Activated T-helper 2 cell treated with anti-CD3 and anti-CD28 coated beads, Interferon-gamma antibody, Interleukin-2, Interleukin-4, amounts not matched to agents 10 μg/mL and 5 μg/mL and 100 μg/mL, durations not matched to agents 14 hours and 24 hours and 36 hours (primary cell): ENCODE measurements at regions not wholly inside any gene's neighbourhood (a gene's known extent, or its start where the extent isn't known, plus 50 kb on each side); places are given as distances from the start of the nearest gene placed in this dataset.

Experiments used
- DNase-seq: peaks from one replicate; pipeline ENCODE4 v3.0.0; 2021; ENCODE audit warnings: low spot score
- H3K27ac Mint-ChIP-seq: one replicate; pipeline ENCODE4 v1.8.0; 2021; ENCODE audit warnings: mixed read lengths
- H3K27me3 Mint-ChIP-seq: one replicate; pipeline ENCODE4 v1.8.0; 2021; ENCODE audit warnings: low read depth, mixed read lengths
- H3K36me3 Mint-ChIP-seq: one replicate; pipeline ENCODE4 v1.8.0; 2021; ENCODE audit warnings: low read depth, mixed read lengths
- H3K4me1 Mint-ChIP-seq: one replicate; pipeline ENCODE4 v1.8.0; 2021; ENCODE audit warnings: low read depth, mixed read lengths
- H3K4me3 Mint-ChIP-seq: one replicate; pipeline ENCODE4 v1.8.0; 2021; ENCODE audit warnings: low read depth, mild to moderate bottlenecking, moderate library complexity, mixed read lengths
- H3K9me3 Mint-ChIP-seq: one replicate; pipeline ENCODE4 v1.8.0; 2021; ENCODE audit warnings: mixed read lengths
- intact Hi-C: fragments of 100-400 bp; cut with micrococcal nuclease; formaldehyde crosslinking; loops from one replicate; pipeline ENCODE4 v1.15.1; 2023

DNA sequence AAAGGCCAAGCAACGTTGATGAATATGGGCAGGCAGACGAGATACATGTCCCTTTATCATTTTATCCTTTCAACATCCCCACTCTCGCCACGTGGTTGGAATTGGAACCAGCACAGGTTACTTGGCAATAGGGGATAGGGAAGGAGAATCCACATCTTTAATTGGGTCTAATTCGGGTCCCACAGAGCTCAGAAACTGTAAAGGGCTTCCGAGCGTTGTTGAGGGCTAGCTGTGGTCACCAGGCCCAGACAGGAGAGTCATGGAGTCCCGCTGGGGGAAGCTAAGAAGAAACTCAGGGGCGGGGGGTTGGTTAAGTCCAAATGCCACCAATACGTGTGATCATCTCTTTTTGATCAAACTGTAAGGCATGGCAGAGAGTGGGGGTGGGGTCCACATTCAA lies 271.3 kb upstream of the ZFHX3 start:
- H3K4me1 Mint-ChIP-seq, result no peaks in the 10 kb centered on the region
- H3K27ac Mint-ChIP-seq, result no peak overlapping the region
- no peaks in the 10 kb centered on the region for H3K27me3 Mint-ChIP-seq
- H3K4me3 Mint-ChIP-seq, result no peak overlapping the region
- DNase-seq, result no peak
- no peaks in the 10 kb centered on the region for H3K36me3 Mint-ChIP-seq
- intact Hi-C loops, result no loop called here
- peaks cover under 1% of the 10 kb centered on the region for H3K9me3 Mint-ChIP-seq

- intact Hi-C loops, result no loop called here
- no peak overlapping the region for H3K4me3 Mint-ChIP-seq
- H3K36me3 Mint-ChIP-seq, result no peaks in the 10 kb centered on the region
- H3K4me1 Mint-ChIP-seq, result no peaks in the 10 kb centered on the region
- H3K27me3 Mint-ChIP-seq, result no peaks in the 10 kb centered on the region
- no peak for DNase-seq
- H3K27ac Mint-ChIP-seq, result no peak overlapping the region
- H3K9me3 Mint-ChIP-seq, result no peaks in the 10 kb centered on the region
These were observed 269.5 kb upstream of the ZFHX3 start for GRCh38 chr16:73317321-73317857.

GRCh38 chr16:73315645-73316044 lies 267.7 kb upstream of the ZFHX3 start:
- intact Hi-C loops, result no loop called here
- Mint-ChIP-seq H3K36me3 (no peaks in the 10 kb centered on the region), H3K27ac (no peak overlapping the region)

GRCh38 chr16:73313950-73314349 lies 266.0 kb upstream of the ZFHX3 start:
- Mint-ChIP-seq H3K4me1 (no peaks in the 10 kb centered on the region), H3K36me3 (no peaks in the 10 kb centered on the region), H3K27me3 (no peaks in the 10 kb centered on the region), H3K27ac (no peak overlapping the region), H3K4me3 (no peak overlapping the region), H3K9me3 (peaks cover 6% of the 10 kb centered on the region)
- intact Hi-C loops, result no loop called here
- DNase-seq, result no peak

More at GRCh38 chr16:73315645-73316044, 267.7 kb upstream of the ZFHX3 start:
- H3K4me3 Mint-ChIP-seq, result no peak overlapping the region
- H3K27me3 Mint-ChIP-seq, result no peaks in the 10 kb centered on the region
- DNase-seq, result no peak
- no peaks in the 10 kb centered on the region for H3K4me1 Mint-ChIP-seq
- H3K9me3 Mint-ChIP-seq, result peaks cover 6% of the 10 kb centered on the region

DNA sequence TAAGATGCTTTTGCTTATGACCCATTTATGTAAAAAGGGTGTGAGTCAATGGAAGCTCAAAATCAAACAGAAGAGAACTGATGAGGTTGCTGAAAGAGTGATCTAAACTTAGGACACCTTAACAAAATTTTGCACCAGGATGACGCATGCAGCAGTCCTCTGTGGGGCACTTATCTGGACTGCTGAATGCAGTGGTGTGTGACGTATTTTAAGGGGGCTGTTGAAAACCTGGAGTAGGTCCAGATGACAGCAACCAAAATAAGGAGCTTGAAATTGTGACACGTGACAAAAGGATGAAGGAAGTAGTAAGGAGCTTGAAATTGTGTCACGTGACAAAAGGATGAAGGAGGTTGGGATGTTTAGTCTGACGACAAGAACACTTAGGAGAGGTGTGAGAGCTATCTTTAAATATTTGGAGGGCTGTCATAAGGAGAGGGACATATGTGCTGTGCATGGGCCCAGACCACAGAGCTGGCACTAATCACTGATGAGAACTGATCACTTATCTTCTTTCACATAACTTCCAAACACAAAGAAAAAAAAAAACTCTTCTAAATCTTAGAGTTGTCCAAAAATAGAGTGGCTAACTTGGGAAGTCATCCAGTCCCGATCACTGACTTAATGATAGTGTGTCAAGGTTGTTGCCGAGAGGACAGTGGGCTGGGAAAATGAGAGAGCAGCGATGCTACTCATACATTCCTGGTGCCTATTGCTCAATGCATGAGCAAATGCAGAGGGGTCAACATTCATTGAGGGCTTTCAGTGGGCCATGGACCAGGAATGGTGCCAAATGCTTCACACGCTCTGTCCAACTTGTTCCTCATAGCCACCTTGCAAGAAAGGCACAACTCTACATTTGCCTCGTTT lies 264.2 kb upstream of the ZFHX3 start:
- intact Hi-C loops, result no loop called here
- H3K27me3 Mint-ChIP-seq, result no peaks in the 10 kb centered on the region
- H3K4me1 Mint-ChIP-seq, result no peaks in the 10 kb centered on the region
- peaks cover 6% of the 10 kb centered on the region for H3K9me3 Mint-ChIP-seq
- no peak overlapping the region for H3K4me3 Mint-ChIP-seq
- DNase-seq, result no peak
- H3K36me3 Mint-ChIP-seq, result no peaks in the 10 kb centered on the region
- no peak overlapping the region for H3K27ac Mint-ChIP-seq

DNA sequence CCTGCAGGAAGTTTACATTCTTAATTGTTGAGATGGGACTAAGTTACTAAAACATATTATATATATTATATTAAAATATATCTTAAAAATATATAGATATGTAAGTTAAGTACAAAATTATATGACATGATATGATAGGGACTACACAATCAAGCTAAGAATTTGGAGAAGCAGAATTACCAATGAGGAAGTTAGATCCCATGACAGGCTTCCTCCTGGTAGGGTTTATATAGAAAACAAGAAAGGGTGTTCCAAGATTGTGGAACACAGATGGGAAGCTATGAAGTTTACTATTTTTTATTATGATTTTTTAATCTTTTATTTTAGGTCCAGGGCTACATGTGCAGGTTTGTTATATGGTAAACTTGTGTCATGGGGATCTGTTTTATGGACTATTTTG lies 260.8 kb upstream of the ZFHX3 start:
- Mint-ChIP-seq H3K4me3 (no peak overlapping the region), H3K27ac (no peak overlapping the region), H3K4me1 (no peaks in the 10 kb centered on the region), H3K36me3 (no peaks in the 10 kb centered on the region), H3K27me3 (no peaks in the 10 kb centered on the region), H3K9me3 (peaks cover 6% of the 10 kb centered on the region)
- DNase-seq, result no peak
- intact Hi-C loops, result no loop called here

DNA sequence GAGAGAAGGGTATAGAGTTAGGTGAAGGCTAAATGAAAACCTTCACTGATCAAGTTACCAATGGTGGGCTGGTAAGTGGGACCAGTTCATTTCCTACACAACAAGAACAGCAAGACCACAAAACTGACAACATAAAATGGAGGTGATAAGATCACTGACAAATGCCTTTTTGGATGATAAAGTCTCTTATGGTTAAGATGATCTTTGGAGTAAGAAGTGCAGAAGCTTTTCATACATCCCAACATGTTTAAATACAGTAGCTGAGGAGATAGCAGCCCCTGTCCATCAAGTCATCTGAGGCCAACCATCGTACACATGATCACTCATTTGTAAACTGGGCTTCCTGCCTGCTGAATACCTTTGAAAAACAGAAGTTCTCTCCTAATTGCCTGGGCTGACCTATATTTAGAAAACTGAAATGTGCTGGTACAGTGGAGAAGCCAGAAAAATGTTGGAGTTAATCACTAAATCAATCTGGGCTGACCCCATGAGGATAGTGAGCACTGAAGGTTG lies 259.0 kb upstream of the ZFHX3 start:
- intact Hi-C loops, result no loop called here
- Mint-ChIP-seq H3K9me3 (peaks cover 4% of the 10 kb centered on the region), H3K27ac (no peak overlapping the region), H3K27me3 (no peaks in the 10 kb centered on the region), H3K36me3 (no peaks in the 10 kb centered on the region), H3K4me3 (no peak overlapping the region), H3K4me1 (no peaks in the 10 kb centered on the region)
- DNase-seq, result no peak

DNA sequence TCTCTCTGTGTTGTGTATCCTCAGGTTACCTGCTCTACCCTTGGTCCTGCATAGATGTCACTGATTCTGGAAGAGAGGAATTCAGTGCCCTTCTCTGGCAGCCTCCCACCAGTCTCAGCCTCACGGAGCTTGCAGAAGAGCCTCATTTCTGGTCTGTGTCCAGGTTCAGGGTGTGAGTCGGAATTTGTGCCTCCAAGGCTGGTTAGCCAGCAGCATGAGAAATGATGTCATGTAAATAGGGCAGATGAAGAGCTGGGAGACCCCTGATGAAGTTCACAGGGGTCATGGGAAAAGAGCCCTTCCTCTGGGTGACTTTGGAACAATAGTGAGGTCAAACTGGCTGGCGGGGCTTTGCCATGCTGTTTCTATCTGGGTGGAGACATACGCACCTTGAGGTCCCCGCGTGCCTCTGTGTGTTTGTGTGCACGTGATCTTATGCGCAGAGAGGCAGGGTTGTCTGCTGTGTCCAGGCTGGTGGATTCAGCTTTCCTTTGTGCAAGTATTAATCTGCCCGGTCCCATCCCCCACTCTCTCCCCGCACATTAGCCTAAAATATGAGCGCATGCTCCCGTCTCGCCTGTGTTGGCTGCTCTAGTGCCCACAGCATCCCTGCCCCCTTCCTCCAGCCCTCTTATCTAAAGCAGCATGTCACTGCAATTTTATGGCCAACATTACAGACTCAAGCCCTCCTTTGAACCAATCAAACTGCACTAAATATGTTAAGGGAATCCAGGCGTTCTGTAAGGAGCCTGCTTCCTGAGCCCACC lies 256.3 kb upstream of the ZFHX3 start:
- H3K4me1 Mint-ChIP-seq, result no peaks in the 10 kb centered on the region

GRCh38 chr16:73302942-73303341 lies 255.0 kb upstream of the ZFHX3 start:
- Mint-ChIP-seq H3K27ac (no peak overlapping the region), H3K4me1 (no peaks in the 10 kb centered on the region), H3K27me3 (no peaks in the 10 kb centered on the region), H3K4me3 (no peak overlapping the region), H3K9me3 (no peaks in the 10 kb centered on the region), H3K36me3 (no peaks in the 10 kb centered on the region)
- intact Hi-C loops, result no loop called here
- DNase-seq, result no peak

More for the DNA sequence above, 256.3 kb upstream of the ZFHX3 start:
- H3K27ac Mint-ChIP-seq, result no peak overlapping the region
- intact Hi-C loops, result no loop called here
- no peaks in the 10 kb centered on the region for H3K27me3 Mint-ChIP-seq
- DNase-seq, result no peak
- no peak overlapping the region for H3K4me3 Mint-ChIP-seq
- no peaks in the 10 kb centered on the region for H3K9me3 Mint-ChIP-seq
- no peaks in the 10 kb centered on the region for H3K36me3 Mint-ChIP-seq

DNA sequence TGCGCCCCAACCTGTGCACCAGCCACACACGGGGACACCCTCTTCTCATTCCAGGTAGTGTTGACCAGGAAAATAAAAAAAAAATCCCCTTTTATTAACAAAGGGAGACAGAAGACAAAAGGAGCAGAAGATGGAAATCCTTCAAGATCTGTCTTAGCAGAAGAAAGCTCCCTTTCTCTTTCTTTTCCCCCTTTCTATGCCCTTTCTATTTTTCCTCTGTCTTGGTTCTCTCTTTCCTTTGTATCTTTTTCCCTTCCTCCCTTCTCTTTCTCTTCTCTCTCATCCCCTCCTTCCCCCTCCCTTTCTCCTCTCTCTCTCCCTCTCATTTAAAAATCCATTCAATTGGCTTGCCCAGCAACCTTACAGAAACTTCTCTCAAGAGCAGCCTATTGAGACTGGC lies 254.1 kb upstream of the ZFHX3 start:
- intact Hi-C loops, result no loop called here
- Mint-ChIP-seq H3K27ac (no peak overlapping the region), H3K27me3 (no peaks in the 10 kb centered on the region), H3K4me1 (no peaks in the 10 kb centered on the region), H3K9me3 (no peaks in the 10 kb centered on the region), H3K36me3 (no peaks in the 10 kb centered on the region), H3K4me3 (no peak overlapping the region)
- no peak for DNase-seq

GRCh38 chr16:73299346-73299745 lies 251.4 kb upstream of the ZFHX3 start:
- no peaks in the 10 kb centered on the region for H3K9me3 Mint-ChIP-seq
- no peak overlapping the region for H3K27ac Mint-ChIP-seq
- H3K4me3 Mint-ChIP-seq, result no peak overlapping the region
- no peak for DNase-seq
- intact Hi-C loops, result no loop called here
- no peaks in the 10 kb centered on the region for H3K36me3 Mint-ChIP-seq
- no peaks in the 10 kb centered on the region for H3K4me1 Mint-ChIP-seq
- no peaks in the 10 kb centered on the region for H3K27me3 Mint-ChIP-seq

- intact Hi-C loops, result no loop called here
- Mint-ChIP-seq H3K9me3 (no peaks in the 10 kb centered on the region), H3K27me3 (no peaks in the 10 kb centered on the region), H3K4me1 (no peaks in the 10 kb centered on the region), H3K27ac (no peak overlapping the region), H3K36me3 (no peaks in the 10 kb centered on the region), H3K4me3 (no peak overlapping the region)
- DNase-seq, result no peak
These were observed 250.6 kb upstream of the ZFHX3 start for GRCh38 chr16:73298562-73298961.

DNA sequence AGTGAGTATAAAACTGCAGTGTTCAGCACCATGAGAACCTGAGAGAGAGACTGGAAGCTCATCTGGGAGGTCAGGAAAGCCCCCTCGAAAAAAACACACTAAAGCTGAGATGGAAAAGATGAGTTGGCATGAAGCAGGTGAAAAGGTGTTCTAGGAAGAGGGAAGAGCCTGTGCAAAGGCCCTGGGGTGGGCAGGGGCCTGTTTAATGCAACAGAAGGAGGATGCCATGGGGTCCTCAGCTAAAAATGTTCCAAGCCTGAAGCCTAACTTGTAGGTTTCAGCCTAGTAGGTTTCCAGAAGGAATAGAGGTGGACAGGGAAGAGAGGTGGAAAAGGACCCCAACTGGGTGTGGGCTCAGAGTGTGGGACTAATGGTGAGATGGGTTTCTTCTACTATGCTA lies 242.3 kb upstream of the ZFHX3 start:
- Mint-ChIP-seq H3K4me3 (no peak overlapping the region), H3K27me3 (no peaks in the 10 kb centered on the region), H3K9me3 (peaks cover 10% of the 10 kb centered on the region), H3K27ac (no peak overlapping the region), H3K36me3 (no peaks in the 10 kb centered on the region), H3K4me1 (no peaks in the 10 kb centered on the region)
- no peak for DNase-seq
- intact Hi-C loops, result no loop called here
